ENCODE measurements at regions not wholly inside any gene's neighbourhood (a gene's known extent, or its start where the extent isn't known, plus 50 kb on each side); places are given as distances from the start of the nearest gene placed in this dataset.

- DNase-seq: peak; percentile 17
Observed at GRCh38 chr20:8073024-8073832, 53.7 kb upstream of the TMX4 start.

GRCh38 chr20:8074931-8075330 is 55.4 kb upstream of the TMX4 start:
- no peak for DNase-seq

GRCh38 chr20:8076306-8077136 is 55.5 kb upstream of the PLCB1 start:
- DNase-seq: no peak

GRCh38 chr20:8077137-8077466 is 55.0 kb upstream of the PLCB1 start:
- no peak for DNase-seq

- no peak for DNase-seq
Observed at GRCh38 chr20:8078528-8078914, 53.5 kb upstream of the PLCB1 start.

- no peak for DNase-seq
Observed at GRCh38 chr20:8079976-8080375, 52.1 kb upstream of the PLCB1 start.

GRCh38 chr20:8082025-8082424 is 50.0 kb upstream of the PLCB1 start:
- DNase-seq: no peak
